ENCODE measurements at regions not wholly inside any gene's neighbourhood (a gene's known extent, or its start where the extent isn't known, plus 50 kb on each side); places are given as distances from the start of the nearest gene placed in this dataset.
A peak's percentile ranks its signal among the peaks of the same experiment; 100 is the strongest.

GRCh38 chr4:12519426-12519825 lies 964.7 kb downstream of the RAB28 start:
- Mint-ChIP-seq H3K27me3 (ENCODE audit: low read depth) (peaks cover 3% of the 10 kb centered on the region; the same call in 1 of the 2 replicates), H3K4me3 (no peak overlapping the region), H3K27ac (no peak overlapping the region), H3K36me3 (peaks cover 26% of the 10 kb centered on the region), H3K9me3 (peaks cover 47% of the 10 kb centered on the region), H3K4me1 (no peaks in the 10 kb centered on the region)
- ChIA-PET POLR2A (no interaction called here), CTCF (no interaction called here)
- no peak for DNase-seq (ENCODE audit: low spot score)
- no peak for ATAC-seq
- TF ChIP-seq USF2 (CRISPR knock-in tag; IDR thresholded peaks at IDR 0.05) (no peak), CDX4 (CRISPR knock-in tag; IDR thresholded peaks at IDR 0.05; ENCODE audit: borderline replicate concordance) (no peak), ZNF416 (CRISPR knock-in tag; IDR thresholded peaks at IDR 0.05) (no peak), ZNF317 (CRISPR knock-in tag; IDR thresholded peaks at IDR 0.05; ENCODE audit: borderline replicate concordance, low read depth) (no peak), TP53 (CRISPR knock-in tag; IDR thresholded peaks at IDR 0.05) (no peak)

- Mint-ChIP-seq H3K4me3 (no peak overlapping the region), H3K27me3 (ENCODE audit: low read depth) (no peaks in the 10 kb centered on the region), H3K4me1 (peaks cover 10% of the 10 kb centered on the region), H3K36me3 (peaks cover 17% of the 10 kb centered on the region), H3K27ac (no peak overlapping the region), H3K9me3 (peaks cover 38% of the 10 kb centered on the region)
- POLR2A ChIA-PET: no interaction called here
- CTCF ChIA-PET: no interaction called here
- TF ChIP-seq ZNF138 (CRISPR knock-in tag; conservative IDR thresholded peaks at IDR 0.05) (no peak), ARID4B (CRISPR knock-in tag; IDR thresholded peaks at IDR 0.05; ENCODE audit: borderline replicate concordance) (no peak), FOXJ3 (CRISPR knock-in tag; IDR thresholded peaks at IDR 0.05; ENCODE audit: borderline replicate concordance) (no peak), HMGXB4 (CRISPR knock-in tag; IDR thresholded peaks at IDR 0.05) (no peak), SOX15 (CRISPR knock-in tag; IDR thresholded peaks at IDR 0.05) (no peak), MXD4 (CRISPR knock-in tag; IDR thresholded peaks at IDR 0.05; ENCODE audit: borderline replicate concordance) (no peak), PRRX2 (CRISPR knock-in tag; IDR thresholded peaks at IDR 0.05) (no peak), ZNF671 (CRISPR knock-in tag; IDR thresholded peaks at IDR 0.05) (no peak), ERG (CRISPR knock-in tag; IDR thresholded peaks at IDR 0.05) (no peak), ZMAT4 (CRISPR knock-in tag; IDR thresholded peaks at IDR 0.05) (no peak), SMAD3 (CRISPR knock-in tag; IDR thresholded peaks at IDR 0.05; ENCODE audit: borderline replicate concordance) (no peak)
- ATAC-seq (peak; percentile 67), DNase-seq (ENCODE audit: low spot score) (no peak)
Measured at GRCh38 chr4:12507868-12508481, 976.2 kb downstream of the RAB28 start.
